Activated B cell treated with CpG ODN at 0.5 μM for 24 hours (primary cell): ENCODE measurements at regions not wholly inside any gene's neighbourhood (a gene's known extent, or its start where the extent isn't known, plus 50 kb on each side); places are given as distances from the start of the nearest gene placed in this dataset.

ENCODE experiments used
- ATAC-seq: fragments of 200-7000 bp; cut with Tn5 transposase; one replicate; pipeline ENCODE4 v1.10.0; 2021; ENCODE audit warnings: low read depth, mild to moderate bottlenecking, moderate library complexity
- CTCF ChIA-PET: fragments of 350-600 bp; sonication (Branson Sonifier 250); formaldehyde crosslinking; loops from one replicate; lab custom pipeline; 2021; ENCODE audit warnings: antibody characterized with exemption; lab: Charles Lee
- POLR2A ChIA-PET: fragments of 350-600 bp; sonication (Branson Sonifier 250); formaldehyde crosslinking; loops from one replicate; lab custom pipeline; 2021; ENCODE audit warnings: antibody characterized with exemption; lab: Charles Lee
- DNase-seq: peaks from one replicate; pipeline ENCODE4 v3.0.0; 2022
- H3K27ac Mint-ChIP-seq: one replicate; pipeline ENCODE4 v1.8.0; 2020; ENCODE audit warnings: mixed read lengths
- H3K27me3 Mint-ChIP-seq: one replicate; pipeline ENCODE4 v1.8.0; 2021; ENCODE audit warnings: mixed read lengths
- H3K36me3 Mint-ChIP-seq: one replicate; pipeline ENCODE4 v1.8.0; 2021; ENCODE audit warnings: low read depth, mixed read lengths
- H3K4me1 Mint-ChIP-seq: one replicate; pipeline ENCODE4 v1.8.0; 2021; ENCODE audit warnings: mixed read lengths
- H3K4me3 Mint-ChIP-seq: one replicate; pipeline ENCODE4 v1.8.0; 2020; ENCODE audit warnings: mild to moderate bottlenecking, mixed read lengths
- H3K9me3 Mint-ChIP-seq: one replicate; pipeline ENCODE4 v1.8.0; 2020; ENCODE audit warnings: mixed read lengths
- intact Hi-C: fragments of 100-400 bp; cut with micrococcal nuclease; formaldehyde crosslinking; loops from one replicate; pipeline ENCODE4 v1.15.1; 2024
- TF ChIP-seq, protein P1 (sequence below): fragments of 200-600 bp; IDR thresholded peaks from one replicate; pipeline ENCODE4 v1.8.0; 2022; ENCODE audit warnings: antibody characterized with exemption, mild to moderate bottlenecking

DNA sequence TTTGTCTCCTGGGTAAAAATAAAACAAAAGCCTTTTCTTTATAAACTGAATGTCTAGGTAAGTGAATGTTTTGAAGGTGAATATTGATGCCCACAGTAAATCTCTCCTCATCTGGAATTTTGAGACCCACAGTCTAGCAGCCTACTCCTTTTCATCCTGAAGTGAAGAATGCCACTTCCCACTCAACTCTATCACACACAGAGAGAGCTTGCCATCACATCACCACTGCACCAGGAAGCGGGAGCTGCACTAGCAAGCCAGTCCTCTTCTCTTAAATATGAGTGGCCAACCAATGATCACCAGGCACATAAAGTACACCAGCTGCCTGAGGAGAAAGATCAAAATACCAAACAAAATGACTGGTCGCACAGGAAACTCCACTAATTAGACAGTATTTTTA is 140.8 kb downstream of the MRPL39 start:
- no peak overlapping the region for H3K4me3 Mint-ChIP-seq
- POLR2A ChIA-PET: interaction anchor here (0.5 to 1.3 kb wide), 2 partner anchors 41 to 275 kb away, joined by 3 read pairs; no protein-coding TSS in a partner anchor
- H3K27me3 Mint-ChIP-seq: no peaks in the 10 kb centered on the region
- H3K9me3 Mint-ChIP-seq: peaks cover 8% of the 10 kb centered on the region
- no peak for DNase-seq
- peaks cover 26% of the 10 kb centered on the region for H3K4me1 Mint-ChIP-seq
- ATAC-seq: no peak
- TF ChIP-seq, protein P1, sequence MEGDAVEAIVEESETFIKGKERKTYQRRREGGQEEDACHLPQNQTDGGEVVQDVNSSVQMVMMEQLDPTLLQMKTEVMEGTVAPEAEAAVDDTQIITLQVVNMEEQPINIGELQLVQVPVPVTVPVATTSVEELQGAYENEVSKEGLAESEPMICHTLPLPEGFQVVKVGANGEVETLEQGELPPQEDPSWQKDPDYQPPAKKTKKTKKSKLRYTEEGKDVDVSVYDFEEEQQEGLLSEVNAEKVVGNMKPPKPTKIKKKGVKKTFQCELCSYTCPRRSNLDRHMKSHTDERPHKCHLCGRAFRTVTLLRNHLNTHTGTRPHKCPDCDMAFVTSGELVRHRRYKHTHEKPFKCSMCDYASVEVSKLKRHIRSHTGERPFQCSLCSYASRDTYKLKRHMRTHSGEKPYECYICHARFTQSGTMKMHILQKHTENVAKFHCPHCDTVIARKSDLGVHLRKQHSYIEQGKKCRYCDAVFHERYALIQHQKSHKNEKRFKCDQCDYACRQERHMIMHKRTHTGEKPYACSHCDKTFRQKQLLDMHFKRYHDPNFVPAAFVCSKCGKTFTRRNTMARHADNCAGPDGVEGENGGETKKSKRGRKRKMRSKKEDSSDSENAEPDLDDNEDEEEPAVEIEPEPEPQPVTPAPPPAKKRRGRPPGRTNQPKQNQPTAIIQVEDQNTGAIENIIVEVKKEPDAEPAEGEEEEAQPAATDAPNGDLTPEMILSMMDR: no peak
- no peaks in the 10 kb centered on the region for H3K36me3 Mint-ChIP-seq
- no peak overlapping the region for H3K27ac Mint-ChIP-seq
- intact Hi-C loops: no loop called here
- CTCF ChIA-PET: interaction anchor here (0.7 to 1.0 kb wide), 2 partner anchors 18 to 43 kb away, joined by 3 read pairs; no protein-coding TSS in a partner anchor

DNA sequence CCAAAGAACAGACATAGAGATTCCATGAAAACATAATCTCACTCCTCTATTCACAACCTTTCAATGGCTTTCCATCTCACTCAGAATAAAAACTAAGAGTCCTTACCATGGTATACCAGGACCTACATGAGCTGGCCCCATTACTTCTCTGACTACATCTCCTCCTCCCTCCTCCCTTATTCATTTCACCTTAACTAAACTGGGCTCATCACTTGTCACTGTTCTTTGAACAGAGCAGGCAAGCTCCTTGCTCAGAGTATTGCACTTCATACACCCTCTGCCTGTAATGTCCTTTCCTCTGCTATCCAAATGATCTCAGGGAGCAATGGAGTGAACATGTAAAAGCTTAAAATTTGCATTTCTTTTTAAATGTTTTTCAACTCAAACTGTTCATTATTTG is 142.0 kb downstream of the MRPL39 start:
- Mint-ChIP-seq H3K4me3 (no peak overlapping the region), H3K9me3 (peaks cover 8% of the 10 kb centered on the region), H3K36me3 (no peaks in the 10 kb centered on the region), H3K27me3 (no peaks in the 10 kb centered on the region), H3K4me1 (peaks cover 35% of the 10 kb centered on the region), H3K27ac (no peak overlapping the region)
- TF ChIP-seq, protein P1: no peak
- intact Hi-C loops: loop anchor here (1.0 kb wide), 1 partner anchor 8 kb away; no protein-coding TSS in a partner anchor
- DNase-seq: no peak
- ChIA-PET CTCF (no interaction called here), POLR2A (no interaction called here)
- ATAC-seq: no peak

DNA sequence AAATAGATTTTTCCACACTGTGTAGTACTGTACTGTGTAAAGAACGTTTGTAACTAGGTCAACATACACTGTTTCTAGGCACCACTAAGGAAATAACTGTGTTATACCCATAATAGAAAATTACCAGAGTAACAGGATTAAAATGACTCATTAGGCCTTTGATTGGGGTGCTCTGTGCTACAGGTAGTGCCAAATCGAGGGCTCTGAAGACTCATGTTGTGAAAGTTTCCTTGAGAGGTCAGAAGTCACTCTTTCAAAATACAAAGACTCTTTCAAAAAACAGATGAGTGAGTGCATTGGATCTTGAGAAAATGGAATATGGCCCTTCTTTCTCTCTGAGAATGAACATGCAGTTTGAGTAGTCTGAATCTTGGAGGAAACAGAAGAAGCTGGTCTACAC is 143.0 kb downstream of the MRPL39 start:
- intact Hi-C loops: no loop called here
- ATAC-seq (no peak), DNase-seq (no peak)
- ChIA-PET POLR2A (no interaction called here), CTCF (no interaction called here)
- peaks cover 10% of the 10 kb centered on the region for H3K9me3 Mint-ChIP-seq
- peaks cover 5% of the 10 kb centered on the region for H3K36me3 Mint-ChIP-seq
- H3K27ac Mint-ChIP-seq: no peak overlapping the region
- H3K4me3 Mint-ChIP-seq: no peak overlapping the region
- TF ChIP-seq, protein P1: no peak
- H3K27me3 Mint-ChIP-seq: no peaks in the 10 kb centered on the region
- peaks cover 44% of the 10 kb centered on the region for H3K4me1 Mint-ChIP-seq

DNA sequence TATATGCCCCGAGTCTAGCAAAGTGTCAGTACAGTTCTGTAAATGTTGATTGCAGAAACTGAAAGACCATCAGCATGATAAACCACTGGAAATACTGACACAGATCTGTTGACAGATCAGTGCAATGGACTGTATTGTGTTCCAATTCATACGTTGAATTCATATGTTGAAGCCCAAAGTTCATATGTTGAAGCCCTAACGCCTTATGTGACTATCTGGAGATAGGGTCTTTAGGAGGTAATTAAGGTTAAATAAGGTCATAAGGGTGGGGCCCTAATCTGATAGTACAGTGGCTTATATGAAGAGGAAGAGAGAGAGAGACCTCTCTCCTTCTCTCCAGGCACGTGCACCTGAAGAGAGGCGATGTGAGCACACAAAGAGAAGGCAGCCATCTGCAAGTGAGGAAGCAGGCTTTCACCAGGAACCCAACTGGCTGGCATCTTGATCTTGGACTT is 144.7 kb downstream of the MRPL39 start:
- H3K4me1 Mint-ChIP-seq: peaks cover 57% of the 10 kb centered on the region
- peaks cover 10% of the 10 kb centered on the region for H3K9me3 Mint-ChIP-seq
- ChIA-PET CTCF (no interaction called here), POLR2A (interaction anchor here (0.5 to 1.6 kb wide), 3 partner anchors 31 to 121 kb away, joined by 3 to 7 read pairs (median 3); no protein-coding TSS in a partner anchor)
- intact Hi-C loops: no loop called here
- no peaks in the 10 kb centered on the region for H3K27me3 Mint-ChIP-seq
- TF ChIP-seq, protein P1: no peak
- H3K27ac Mint-ChIP-seq: peak overlapping the region; percentile 68
- ATAC-seq (peak; percentile 37), DNase-seq (no peak)
- peaks cover 5% of the 10 kb centered on the region for H3K36me3 Mint-ChIP-seq
- peak overlapping the region; percentile 15 for H3K4me3 Mint-ChIP-seq

DNA sequence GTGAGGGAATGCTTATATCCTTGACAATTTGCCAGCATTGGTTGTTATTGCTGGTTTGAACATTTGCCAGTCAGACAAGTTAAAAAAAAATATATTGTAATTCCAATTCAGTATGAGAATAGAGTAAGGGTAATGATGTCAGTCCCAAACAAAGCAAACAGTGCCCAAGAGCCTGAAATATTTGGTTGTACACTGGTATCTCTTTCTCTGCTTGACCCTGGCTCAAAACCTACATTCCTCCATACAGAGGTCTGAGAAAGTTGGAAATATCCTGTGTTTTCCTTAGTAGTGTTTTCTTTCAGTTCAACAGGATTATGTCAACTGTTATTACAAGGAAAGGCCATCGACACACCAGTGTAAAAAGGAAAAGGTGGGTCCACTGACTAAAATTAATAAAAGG is 145.6 kb downstream of the MRPL39 start:
- peaks cover 64% of the 10 kb centered on the region for H3K4me1 Mint-ChIP-seq
- H3K4me3 Mint-ChIP-seq: no peak overlapping the region
- H3K27me3 Mint-ChIP-seq: no peaks in the 10 kb centered on the region
- no peak for DNase-seq
- H3K27ac Mint-ChIP-seq: no peak overlapping the region
- POLR2A ChIA-PET: interaction anchor here (0.7 to 1.6 kb wide), 3 partner anchors 25 to 121 kb away, joined by 3 to 7 read pairs (median 7); no protein-coding TSS in a partner anchor
- ATAC-seq: no peak
- H3K36me3 Mint-ChIP-seq: peaks cover 5% of the 10 kb centered on the region
- H3K9me3 Mint-ChIP-seq: peaks cover 8% of the 10 kb centered on the region
- CTCF ChIA-PET: no interaction called here
- TF ChIP-seq, protein P1: no peak
- intact Hi-C loops: no loop called here
